ENCODE measurements at regions not wholly inside any gene's neighbourhood (a gene's known extent, or its start where the extent isn't known, plus 50 kb on each side); places are given as distances from the start of the nearest gene placed in this dataset.
"Not testable (repeated sequence)": the region's sequence is repeated elsewhere in the genome, so short reads cannot be mapped to it uniquely, and the experiment has no call there.

GRCh38 chr11:96708219-96708878 is 318.5 kb downstream of the JRKL start:
- DNase-seq, result no peak

GRCh38 chr11:96713301-96713700 is 323.5 kb downstream of the JRKL start:
- DNase-seq, result no peak

GRCh38 chr11:96714689-96715088 is 324.9 kb downstream of the JRKL start:
- DNase-seq, result no peak

- no peak for DNase-seq
Measured at GRCh38 chr11:96715208-96715607, 325.4 kb downstream of the JRKL start.

GRCh38 chr11:96736601-96737000 is 346.8 kb downstream of the JRKL start:
- DNase-seq, result no peak

GRCh38 chr11:96738311-96738710 is 348.5 kb downstream of the JRKL start:
- no peak for DNase-seq

- no peak for DNase-seq
Measured at GRCh38 chr11:96741068-96741467, 351.3 kb downstream of the JRKL start.

- DNase-seq, result no peak
Measured at GRCh38 chr11:96744697-96745096, 354.9 kb downstream of the JRKL start.

- no peak for DNase-seq
Measured at GRCh38 chr11:96748639-96749370, 359.0 kb downstream of the JRKL start.

- not testable (repeated sequence) for DNase-seq
Measured at GRCh38 chr11:96751807-96752206, 362.0 kb downstream of the JRKL start.

- no peak for DNase-seq
Measured at GRCh38 chr11:96752221-96752620, 362.4 kb downstream of the JRKL start.

- DNase-seq, result no peak
Measured at GRCh38 chr11:96753997-96754396, 364.2 kb downstream of the JRKL start.

GRCh38 chr11:96755209-96755608 is 365.4 kb downstream of the JRKL start:
- no peak for DNase-seq

GRCh38 chr11:96755752-96756151 is 365.9 kb downstream of the JRKL start:
- DNase-seq, result no peak

- DNase-seq, result no peak
Measured at GRCh38 chr11:96758957-96759356, 369.1 kb downstream of the JRKL start.

- no peak for DNase-seq
Measured at GRCh38 chr11:96760306-96760705, 370.5 kb downstream of the JRKL start.

- no peak for DNase-seq
Measured at GRCh38 chr11:96760815-96761214, 371.0 kb downstream of the JRKL start.

- DNase-seq, result no peak
Measured at GRCh38 chr11:96761451-96761850, 371.6 kb downstream of the JRKL start.

GRCh38 chr11:96763244-96763643 is 373.4 kb downstream of the JRKL start:
- no peak for DNase-seq

- no peak for DNase-seq
Measured at GRCh38 chr11:96778272-96778671, 388.5 kb downstream of the JRKL start.

GRCh38 chr11:96779030-96779429 is 389.2 kb downstream of the JRKL start:
- DNase-seq, result no peak

GRCh38 chr11:96781082-96781481 is 391.3 kb downstream of the JRKL start:
- DNase-seq, result no peak

- DNase-seq, result no peak
Measured at GRCh38 chr11:96782632-96783031, 392.8 kb downstream of the JRKL start.

GRCh38 chr11:96783311-96783710 is 393.5 kb downstream of the JRKL start:
- no peak for DNase-seq

GRCh38 chr11:96785073-96785472 is 395.3 kb downstream of the JRKL start:
- DNase-seq, result peak; percentile 14
